Fibroblast of the aortic adventitia (primary cell): ENCODE measurements at regions not wholly inside any gene's neighbourhood (a gene's known extent, or its start where the extent isn't known, plus 50 kb on each side); places are given as distances from the start of the nearest gene placed in this dataset.
A peak's percentile ranks its signal among the peaks of the same experiment; 100 is the strongest.

Experiments used
- DNase-seq: peaks from one replicate; pipeline ENCODE4 v3.0.0-alpha.2; 2010; ENCODE audit warnings: low read depth
- H3K4me3 ChIP-seq: 2 replicates; pipeline ENCODE4 v1.5.1; 2011; ENCODE audit warnings: low read depth, mild to moderate bottlenecking, control low read depth, low read length, moderate library complexity
- CTCF ChIP-seq: IDR thresholded peaks from 2 replicates; pipeline ENCODE4 v1.5.1; 2011; ENCODE audit warnings: mild to moderate bottlenecking, low read length, control low read depth, inconsistent platforms; ENCODE audit not compliant: insufficient read depth

DNA sequence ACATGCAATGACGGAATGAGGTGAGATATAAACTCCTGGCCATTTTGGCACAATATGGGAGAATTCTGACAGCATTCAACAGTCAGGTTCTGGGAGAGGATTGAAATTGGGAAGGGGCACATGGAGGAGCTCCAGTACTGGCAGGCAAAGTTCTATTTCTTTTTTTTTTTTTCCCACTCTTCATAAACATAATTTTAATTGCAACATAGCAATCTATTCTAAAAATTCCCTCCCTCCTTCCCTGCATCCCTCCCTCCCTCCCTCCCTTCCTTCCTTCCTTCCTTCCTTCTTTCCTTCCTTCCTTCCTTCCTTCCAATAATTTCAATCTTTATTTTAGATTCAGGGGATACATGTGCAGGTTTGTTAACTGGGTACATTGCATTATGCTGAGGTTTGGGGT, 93.2 kb downstream of the PTCSC3 start:
- no peak overlapping the region for H3K4me3 ChIP-seq
- TF ChIP-seq CTCF = no peak
- DNase-seq = no peak

GRCh38 chr14:36078080-36078479, 98.4 kb downstream of the PTCSC3 start:
- no peak for DNase-seq

GRCh38 chr14:36076197-36076596, 100.3 kb downstream of the PTCSC3 start:
- no peak for DNase-seq
- no peak overlapping the region for H3K4me3 ChIP-seq
- TF ChIP-seq CTCF = no peak

More at GRCh38 chr14:36078080-36078479, 98.4 kb downstream of the PTCSC3 start:
- no peak overlapping the region for H3K4me3 ChIP-seq
- no peak for TF ChIP-seq CTCF

DNA sequence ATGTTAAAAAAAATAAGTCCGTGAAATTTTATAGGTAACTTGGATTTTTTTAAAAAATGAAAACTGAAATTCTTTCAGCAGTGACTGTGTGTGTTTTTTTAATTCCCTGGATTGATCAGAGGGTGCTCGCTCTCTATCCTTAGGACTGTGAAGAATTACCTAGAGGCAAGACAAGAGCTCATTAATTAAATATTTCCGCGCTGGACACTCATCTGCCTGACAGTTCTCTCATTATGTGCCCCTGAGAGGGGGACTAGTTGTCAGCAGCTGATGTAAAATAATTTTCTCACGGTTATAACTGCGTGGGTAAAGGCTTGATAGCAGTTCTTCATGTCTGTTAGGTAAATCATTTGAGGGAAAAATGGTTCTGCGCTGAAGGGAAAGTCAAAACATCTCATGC, 101.3 kb downstream of the PTCSC3 start:
- H3K4me3 ChIP-seq = no peak overlapping the region
- no peak for TF ChIP-seq CTCF
- DNase-seq = no peak

DNA sequence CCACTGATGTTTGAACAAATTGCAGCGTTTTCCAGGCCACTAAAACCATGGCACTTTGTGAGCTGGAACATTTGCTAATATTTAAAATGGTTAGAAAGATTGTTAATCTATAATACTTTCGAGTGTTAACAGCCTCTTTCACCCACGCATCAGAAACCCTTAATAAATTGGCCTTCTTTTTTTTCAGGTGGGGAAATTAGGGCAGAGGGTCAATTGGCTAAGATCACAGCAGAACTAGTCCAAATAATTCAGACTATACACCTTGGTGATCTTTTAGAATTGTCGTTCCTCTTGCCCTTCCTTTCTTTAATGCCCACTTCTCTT, 105.8 kb downstream of the PTCSC3 start:
- H3K4me3 ChIP-seq = no peak overlapping the region
- TF ChIP-seq CTCF = no peak
- no peak for DNase-seq

- peak; percentile 50 for DNase-seq
- no peak overlapping the region for H3K4me3 ChIP-seq
- peak; percentile 76 for TF ChIP-seq CTCF
These were observed 106.3 kb downstream of the PTCSC3 start for GRCh38 chr14:36070031-36070719.

- no peak overlapping the region for H3K4me3 ChIP-seq
- peak; percentile 42 for TF ChIP-seq CTCF
- peak; percentile 25 for DNase-seq
These were observed 107.0 kb downstream of the PTCSC3 start for GRCh38 chr14:36069535-36069900.
